D721Med (cell line): ENCODE measurements at regions not wholly inside any gene's neighbourhood (a gene's known extent, or its start where the extent isn't known, plus 50 kb on each side); places are given as distances from the start of the nearest gene placed in this dataset.
"Not testable (repeated sequence)": the region's sequence is repeated elsewhere in the genome, so short reads cannot be mapped to it uniquely, and the experiment has no call there.

ENCODE experiments used
- DNase-seq: peaks from one replicate; pipeline ENCODE4 v3.0.0; 2011; ENCODE audit warnings: low spot score; ENCODE audit not compliant: insufficient read length
- FAIRE-seq: peaks from 2 replicates; lab custom pipeline; 2011; peaks lifted over from hg19 to GRCh38; lab: Jason Lieb, UNC
- CTCF ChIP-seq: IDR thresholded peaks from 2 replicates; pipeline ENCODE4 v1.5.1; 2012; ENCODE audit warnings: mild to moderate bottlenecking, control low read depth; ENCODE audit not compliant: insufficient read depth; ENCODE audit errors: missing control alignments

- no peak for TF ChIP-seq CTCF
- no peak for FAIRE-seq
- DNase-seq: no peak
These were observed 905.2 kb upstream of the ZNF722 start for GRCh38 chr7:63093481-63093880.

- FAIRE-seq: no peak
- no peak for TF ChIP-seq CTCF
- no peak for DNase-seq
These were observed 902.5 kb upstream of the ZNF722 start for GRCh38 chr7:63096141-63096540.

GRCh38 chr7:63104666-63105065 lies 894.0 kb upstream of the ZNF722 start:
- DNase-seq (no peak), FAIRE-seq (no peak)
- TF ChIP-seq CTCF: no peak

- TF ChIP-seq CTCF: no peak
- FAIRE-seq: no peak
- no peak for DNase-seq
These were observed 892.7 kb upstream of the ZNF722 start for GRCh38 chr7:63105978-63106377.

GRCh38 chr7:63106506-63107388 lies 891.9 kb upstream of the ZNF722 start:
- TF ChIP-seq CTCF: no peak
- DNase-seq (no peak), FAIRE-seq (no peak)

- not testable (repeated sequence) for FAIRE-seq, DNase-seq
These were observed 887.1 kb upstream of the ZNF722 start for GRCh38 chr7:63111511-63111910.

GRCh38 chr7:63112764-63113712 lies 885.6 kb upstream of the ZNF722 start:
- DNase-seq (no peak), FAIRE-seq (no peak)
- TF ChIP-seq CTCF: no peak
